Breast epithelium (tissue), 4 donors: ENCODE measurements at regions not wholly inside any gene's neighbourhood (a gene's known extent, or its start where the extent isn't known, plus 50 kb on each side); places are given as distances from the start of the nearest gene placed in this dataset.

Experiments used
- DNase-seq, 2 donors: peaks; one replicate each; pipeline ENCODE4 v3.0.0-alpha.2; 2019; ENCODE audit warnings: low spot score in 2 of 2
- H3K27ac ChIP-seq, 2 donors: fragments of 200-600 bp; sonication (generic) in 1 of 2; one replicate each; pipeline ENCODE4 v1.5.1; 2016 to 2019; ENCODE audit warnings: mild to moderate bottlenecking in 1 of 2
- H3K27me3 ChIP-seq, 2 donors: fragments of 200-600 bp; sonication (generic) in 1 of 2; one replicate each; pipeline versions ENCODE4 v1.5.1 to v1.6.0; 2017 to 2019; ENCODE audit warnings: control low read depth in 1 of 2, mild to moderate bottlenecking in 1 of 2
- H3K36me3 ChIP-seq: fragments of 200-600 bp; one replicate; pipeline ENCODE4 v1.5.1; 2019
- H3K4me1 ChIP-seq, 2 donors: fragments of 200-600 bp; sonication (generic); one replicate each; pipeline ENCODE4 v1.5.1; 2016 to 2019; ENCODE audit warnings: control low read depth in 1 of 2
- H3K4me3 ChIP-seq, 3 donors: fragments of 200-600 bp; sonication (generic); 1 replicate in 2 of 3; 2 replicates in 1 of 3; pipeline ENCODE4 v1.5.1; 2016 to 2019; ENCODE audit warnings: mild to moderate bottlenecking in 3 of 3, moderate library complexity in 2 of 3
- H3K9me3 ChIP-seq, 2 donors: fragments of 200-600 bp; sonication (generic) in 1 of 2; one replicate each; pipeline ENCODE4 v1.5.1; 2016 to 2019; ENCODE audit warnings: control low read depth in 1 of 2
- POLR2A ChIP-seq: fragments of 450-650 bp; IDR thresholded peaks from one replicate; pipeline ENCODE4 v1.6.1; 2016; ENCODE audit warnings: antibody characterized with exemption, mild to moderate bottlenecking, moderate library complexity
- POLR2AphosphoS5 ChIP-seq, 3 donors: sonication (generic); formaldehyde crosslinking; IDR thresholded peaks; one replicate each; pipeline ENCODE4 v1.6.1; 2017; ENCODE audit warnings: antibody characterized with exemption in 3 of 3
- intact Hi-C: fragments of 100-400 bp; cut with DNase I; formaldehyde crosslinking; loops from one replicate; pipeline ENCODE4 v1.15.1; 2023; ENCODE audit warnings: low total_unique reads
- TF ChIP-seq, protein P1 (sequence below), 3 donors: fragments of 450-650 bp; IDR thresholded peaks; one replicate each; pipeline ENCODE4 v1.5.1; 2016 to 2017; ENCODE audit warnings: antibody characterized with exemption in 3 of 3, mild to moderate bottlenecking in 3 of 3, moderate library complexity in 3 of 3

DNA sequence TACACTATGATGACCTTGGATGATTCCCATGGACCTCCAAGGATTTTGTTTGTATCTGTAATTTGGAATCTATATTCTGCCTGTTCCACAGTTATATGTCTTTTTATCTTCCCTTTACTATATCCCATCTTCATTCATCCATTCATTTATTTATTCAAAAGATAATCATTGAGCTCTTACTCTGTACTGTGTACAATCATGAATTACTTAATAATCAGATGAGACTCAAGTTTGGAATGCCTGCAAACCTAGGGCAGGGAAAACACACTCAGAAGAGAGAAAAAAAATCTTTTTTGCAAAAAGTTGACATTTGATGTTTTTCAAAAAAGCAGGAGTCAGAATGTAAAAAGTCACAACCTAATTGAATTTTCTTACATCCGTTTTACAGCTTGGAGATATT is 170.2 kb upstream of the GNAI1 start:
- intact Hi-C loops: no loop called here
- DNase-seq: no peak
- no peaks in the 10 kb centered on the region for H3K4me1 ChIP-seq
- no peaks in the 10 kb centered on the region for H3K27me3 ChIP-seq
- no peak overlapping the region for H3K4me3 ChIP-seq
- no peak overlapping the region for H3K27ac ChIP-seq
- no peaks in the 10 kb centered on the region for H3K36me3 ChIP-seq
- TF ChIP-seq, protein P1, sequence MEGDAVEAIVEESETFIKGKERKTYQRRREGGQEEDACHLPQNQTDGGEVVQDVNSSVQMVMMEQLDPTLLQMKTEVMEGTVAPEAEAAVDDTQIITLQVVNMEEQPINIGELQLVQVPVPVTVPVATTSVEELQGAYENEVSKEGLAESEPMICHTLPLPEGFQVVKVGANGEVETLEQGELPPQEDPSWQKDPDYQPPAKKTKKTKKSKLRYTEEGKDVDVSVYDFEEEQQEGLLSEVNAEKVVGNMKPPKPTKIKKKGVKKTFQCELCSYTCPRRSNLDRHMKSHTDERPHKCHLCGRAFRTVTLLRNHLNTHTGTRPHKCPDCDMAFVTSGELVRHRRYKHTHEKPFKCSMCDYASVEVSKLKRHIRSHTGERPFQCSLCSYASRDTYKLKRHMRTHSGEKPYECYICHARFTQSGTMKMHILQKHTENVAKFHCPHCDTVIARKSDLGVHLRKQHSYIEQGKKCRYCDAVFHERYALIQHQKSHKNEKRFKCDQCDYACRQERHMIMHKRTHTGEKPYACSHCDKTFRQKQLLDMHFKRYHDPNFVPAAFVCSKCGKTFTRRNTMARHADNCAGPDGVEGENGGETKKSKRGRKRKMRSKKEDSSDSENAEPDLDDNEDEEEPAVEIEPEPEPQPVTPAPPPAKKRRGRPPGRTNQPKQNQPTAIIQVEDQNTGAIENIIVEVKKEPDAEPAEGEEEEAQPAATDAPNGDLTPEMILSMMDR (IDR thresholded peaks at IDR 0.05): no peak
- TF ChIP-seq POLR2A (no peak), POLR2AphosphoS5 (IDR thresholded peaks at IDR 0.05) (no peak)
- H3K9me3 ChIP-seq: no peaks in the 10 kb centered on the region

DNA sequence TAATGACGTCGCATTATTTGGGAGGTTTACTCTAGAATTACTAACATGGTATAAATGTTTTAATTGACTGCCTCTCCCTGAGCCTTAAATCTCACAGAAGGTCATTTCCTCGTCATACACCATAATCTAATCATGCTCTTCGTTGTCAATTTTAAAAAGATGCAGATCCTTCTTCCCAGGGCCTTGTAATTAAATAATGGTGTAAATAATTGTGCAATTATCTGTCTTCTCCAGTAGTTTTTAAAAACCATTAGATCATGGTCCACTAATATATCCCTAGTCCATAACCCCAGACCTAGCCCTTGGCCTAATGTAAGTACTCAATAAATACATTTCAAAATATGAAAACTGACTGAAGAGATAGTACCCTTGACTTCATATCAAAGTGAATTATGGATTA is 181.5 kb upstream of the GNAI1 start:
- TF ChIP-seq, protein P1 (IDR thresholded peaks at IDR 0.05): no peak
- TF ChIP-seq POLR2AphosphoS5 (IDR thresholded peaks at IDR 0.05): no peak
- TF ChIP-seq POLR2A: no peak
- intact Hi-C loops: no loop called here
- Histone ChIP-seq H3K9me3 (no peaks in the 10 kb centered on the region), H3K4me1 (no peaks in the 10 kb centered on the region), H3K27me3 (no peaks in the 10 kb centered on the region), H3K36me3 (no peaks in the 10 kb centered on the region), H3K27ac (no peak overlapping the region), H3K4me3 (no peak overlapping the region)
- no peak for DNase-seq

DNA sequence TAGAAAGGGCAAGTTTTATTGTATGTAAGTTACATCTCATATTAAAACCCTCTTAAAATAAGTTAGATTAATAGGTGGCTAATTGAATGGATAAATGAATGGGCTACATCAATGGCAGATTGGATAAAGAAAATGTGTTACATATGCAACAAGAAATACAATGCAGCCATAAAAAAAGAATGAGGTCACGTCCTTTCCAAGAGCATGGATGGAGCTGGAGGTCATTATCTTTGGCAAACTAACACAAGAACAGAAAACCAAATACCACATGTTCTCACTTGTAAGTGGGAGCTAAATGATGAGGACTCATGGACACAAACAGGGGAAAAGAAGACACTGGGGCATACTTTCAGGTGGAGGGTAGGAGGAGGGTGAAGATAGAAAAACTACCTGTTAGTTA is 182.2 kb upstream of the GNAI1 start:
- Histone ChIP-seq H3K27ac (no peak overlapping the region), H3K36me3 (no peaks in the 10 kb centered on the region), H3K4me1 (no peaks in the 10 kb centered on the region), H3K27me3 (no peaks in the 10 kb centered on the region), H3K4me3 (no peak overlapping the region), H3K9me3 (no peaks in the 10 kb centered on the region)
- no peak for DNase-seq
- TF ChIP-seq POLR2A (no peak), POLR2AphosphoS5 (IDR thresholded peaks at IDR 0.05) (no peak)
- TF ChIP-seq, protein P1 (IDR thresholded peaks at IDR 0.05): no peak
- intact Hi-C loops: no loop called here

DNA sequence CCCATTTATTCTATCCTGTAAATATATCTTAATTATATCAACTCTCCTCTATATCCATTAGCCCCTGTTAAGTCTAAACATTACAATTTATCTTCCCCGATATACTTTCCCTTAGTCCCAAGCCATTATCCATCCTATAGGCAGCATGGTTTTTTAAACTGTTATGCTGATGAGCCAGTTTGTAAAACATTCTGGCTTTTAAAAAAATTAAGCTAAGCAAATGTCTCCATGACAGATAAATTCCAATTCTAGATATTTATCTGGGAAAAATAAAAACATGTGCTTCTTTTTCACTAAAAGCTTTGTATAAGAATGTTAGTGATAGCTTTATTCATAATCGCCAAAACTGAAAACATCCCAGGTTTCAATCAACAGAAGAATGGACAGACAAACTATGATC is 183.2 kb upstream of the GNAI1 start:
- Histone ChIP-seq H3K9me3 (peaks cover 0 to 6% of the 10 kb centered on the region in 2 donors), H3K27ac (no peak overlapping the region), H3K27me3 (no peaks in the 10 kb centered on the region), H3K4me3 (no peak overlapping the region), H3K36me3 (no peaks in the 10 kb centered on the region), H3K4me1 (no peaks in the 10 kb centered on the region)
- TF ChIP-seq POLR2A (no peak), POLR2AphosphoS5 (IDR thresholded peaks at IDR 0.05) (no peak)
- TF ChIP-seq, protein P1 (IDR thresholded peaks at IDR 0.05): no peak
- intact Hi-C loops: no loop called here
- DNase-seq: no peak

DNA sequence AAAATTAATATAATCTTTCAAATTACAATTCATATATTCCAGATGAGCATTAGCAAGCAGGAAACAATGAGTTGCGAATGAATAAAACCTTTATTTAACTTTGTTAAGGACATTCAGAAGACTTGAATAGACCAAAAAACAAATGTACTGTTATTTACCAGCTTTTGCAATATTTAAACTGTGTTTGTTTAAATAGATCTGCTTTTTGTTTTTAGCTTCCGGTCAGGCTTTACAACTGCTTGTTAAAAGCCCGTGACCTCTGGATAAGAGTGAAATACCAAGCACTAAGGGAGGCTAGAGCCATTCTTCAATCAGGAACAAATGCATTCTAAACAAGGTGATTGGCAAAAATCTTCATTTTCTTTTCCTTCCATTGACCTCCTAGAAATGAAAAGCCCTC is 184.9 kb upstream of the GNAI1 start:
- no peaks in the 10 kb centered on the region for H3K27me3 ChIP-seq
- H3K27ac ChIP-seq: no peak overlapping the region
- no peak for TF ChIP-seq POLR2A
- TF ChIP-seq, protein P1 (IDR thresholded peaks at IDR 0.05): no peak
- TF ChIP-seq POLR2AphosphoS5 (IDR thresholded peaks at IDR 0.05): no peak
- intact Hi-C loops: no loop called here
- no peak overlapping the region for H3K4me3 ChIP-seq
- peaks cover 0 to 6% of the 10 kb centered on the region in 2 donors for H3K9me3 ChIP-seq
- H3K4me1 ChIP-seq: no peaks in the 10 kb centered on the region
- no peaks in the 10 kb centered on the region for H3K36me3 ChIP-seq
- no peak for DNase-seq
